ENCODE measurements at regions not wholly inside any gene's neighbourhood (a gene's known extent, or its start where the extent isn't known, plus 50 kb on each side); places are given as distances from the start of the nearest gene placed in this dataset.

- TF ChIP-seq, protein P1, sequence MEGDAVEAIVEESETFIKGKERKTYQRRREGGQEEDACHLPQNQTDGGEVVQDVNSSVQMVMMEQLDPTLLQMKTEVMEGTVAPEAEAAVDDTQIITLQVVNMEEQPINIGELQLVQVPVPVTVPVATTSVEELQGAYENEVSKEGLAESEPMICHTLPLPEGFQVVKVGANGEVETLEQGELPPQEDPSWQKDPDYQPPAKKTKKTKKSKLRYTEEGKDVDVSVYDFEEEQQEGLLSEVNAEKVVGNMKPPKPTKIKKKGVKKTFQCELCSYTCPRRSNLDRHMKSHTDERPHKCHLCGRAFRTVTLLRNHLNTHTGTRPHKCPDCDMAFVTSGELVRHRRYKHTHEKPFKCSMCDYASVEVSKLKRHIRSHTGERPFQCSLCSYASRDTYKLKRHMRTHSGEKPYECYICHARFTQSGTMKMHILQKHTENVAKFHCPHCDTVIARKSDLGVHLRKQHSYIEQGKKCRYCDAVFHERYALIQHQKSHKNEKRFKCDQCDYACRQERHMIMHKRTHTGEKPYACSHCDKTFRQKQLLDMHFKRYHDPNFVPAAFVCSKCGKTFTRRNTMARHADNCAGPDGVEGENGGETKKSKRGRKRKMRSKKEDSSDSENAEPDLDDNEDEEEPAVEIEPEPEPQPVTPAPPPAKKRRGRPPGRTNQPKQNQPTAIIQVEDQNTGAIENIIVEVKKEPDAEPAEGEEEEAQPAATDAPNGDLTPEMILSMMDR (IDR thresholded peaks at IDR 0.05) = peak in 6 of 12 donors; percentile 8 to 42 (median 20)
- no peak for TF ChIP-seq POLR2A (IDR thresholded peaks at IDR 0.05)
Observed at GRCh38 chr2:131682122-131682944, 154.6 kb downstream of the CCDC74A start.

All from heart left ventricle (tissue), 13 donors.